ENCODE measurements at regions not wholly inside any gene's neighbourhood (a gene's known extent, or its start where the extent isn't known, plus 50 kb on each side); places are given as distances from the start of the nearest gene placed in this dataset.

GRCh38 chr1:30041741-30042437 is 681.5 kb downstream of the MATN1 start:
- Histone ChIP-seq H3K4me1 (ENCODE audit: control insufficient read depth in 1 of 2, insufficient read depth in 2 of 2, low read length in 2 of 2) (no peaks in the 10 kb centered on the region), H3K4me3 (ENCODE audit: low read depth in 1 of 2, low read length in 2 of 2) (no peak overlapping the region), H3K9me3 (ENCODE audit: control insufficient read depth in 1 of 2, low read length in 2 of 2) (no peaks in the 10 kb centered on the region), H3K27me3 (ENCODE audit: low read depth, low read length) (no peaks in the 10 kb centered on the region), H3K36me3 (ENCODE audit: control insufficient read depth in 1 of 2, insufficient read depth in 2 of 2, low read length in 2 of 2) (no peaks in the 10 kb centered on the region), H3K27ac (ENCODE audit: low read length) (no peak overlapping the region)

GRCh38 chr1:30040081-30041019 is 683.0 kb downstream of the MATN1 start:
- Histone ChIP-seq H3K27ac (ENCODE audit: low read length) (no peak overlapping the region), H3K4me3 (ENCODE audit: low read depth in 1 of 2, low read length in 2 of 2) (no peak overlapping the region), H3K4me1 (ENCODE audit: control insufficient read depth in 1 of 2, insufficient read depth in 2 of 2, low read length in 2 of 2) (no peaks in the 10 kb centered on the region), H3K27me3 (ENCODE audit: low read depth, low read length) (no peaks in the 10 kb centered on the region), H3K9me3 (ENCODE audit: control insufficient read depth in 1 of 2, low read length in 2 of 2) (no peaks in the 10 kb centered on the region), H3K36me3 (ENCODE audit: control insufficient read depth in 1 of 2, insufficient read depth in 2 of 2, low read length in 2 of 2) (no peaks in the 10 kb centered on the region)

- Histone ChIP-seq H3K4me1 (ENCODE audit: control insufficient read depth in 1 of 2, insufficient read depth in 2 of 2, low read length in 2 of 2) (no peaks in the 10 kb centered on the region), H3K27ac (ENCODE audit: low read length) (no peak overlapping the region), H3K9me3 (ENCODE audit: control insufficient read depth in 1 of 2, low read length in 2 of 2) (no peaks in the 10 kb centered on the region), H3K27me3 (ENCODE audit: low read depth, low read length) (no peaks in the 10 kb centered on the region), H3K36me3 (ENCODE audit: control insufficient read depth in 1 of 2, insufficient read depth in 2 of 2, low read length in 2 of 2) (no peaks in the 10 kb centered on the region), H3K4me3 (ENCODE audit: low read depth in 1 of 2, low read length in 2 of 2) (no peak overlapping the region)
Measured at GRCh38 chr1:30039354-30040080, 683.9 kb downstream of the MATN1 start.

- H3K4me1 ChIP-seq (ENCODE audit: control insufficient read depth in 1 of 2, insufficient read depth in 2 of 2, low read length in 2 of 2) = no peaks in the 10 kb centered on the region
- peak overlapping the region in 1 of 2 donors; percentile 21 for H3K4me3 ChIP-seq (ENCODE audit: low read depth in 1 of 2, low read length in 2 of 2)
- no peak overlapping the region for H3K27ac ChIP-seq (ENCODE audit: low read length)
- no peaks in the 10 kb centered on the region for H3K27me3 ChIP-seq (ENCODE audit: low read depth, low read length)
- H3K9me3 ChIP-seq (ENCODE audit: control insufficient read depth in 1 of 2, low read length in 2 of 2) = no peaks in the 10 kb centered on the region
- no peaks in the 10 kb centered on the region for H3K36me3 ChIP-seq (ENCODE audit: control insufficient read depth in 1 of 2, insufficient read depth in 2 of 2, low read length in 2 of 2)
Measured at GRCh38 chr1:30038134-30039025, 685.0 kb downstream of the MATN1 start.

GRCh38 chr1:30037251-30038118 is 685.9 kb downstream of the MATN1 start:
- Histone ChIP-seq H3K27me3 (ENCODE audit: low read depth, low read length) (no peaks in the 10 kb centered on the region), H3K9me3 (ENCODE audit: control insufficient read depth in 1 of 2, low read length in 2 of 2) (no peaks in the 10 kb centered on the region), H3K36me3 (ENCODE audit: control insufficient read depth in 1 of 2, insufficient read depth in 2 of 2, low read length in 2 of 2) (no peaks in the 10 kb centered on the region), H3K4me1 (ENCODE audit: control insufficient read depth in 1 of 2, insufficient read depth in 2 of 2, low read length in 2 of 2) (no peaks in the 10 kb centered on the region), H3K27ac (ENCODE audit: low read length) (no peak overlapping the region), H3K4me3 (ENCODE audit: low read depth in 1 of 2, low read length in 2 of 2) (no peak overlapping the region)

- Histone ChIP-seq H3K27ac (ENCODE audit: low read length) (no peak overlapping the region), H3K9me3 (ENCODE audit: control insufficient read depth in 1 of 2, low read length in 2 of 2) (no peaks in the 10 kb centered on the region), H3K36me3 (ENCODE audit: control insufficient read depth in 1 of 2, insufficient read depth in 2 of 2, low read length in 2 of 2) (no peaks in the 10 kb centered on the region), H3K4me1 (ENCODE audit: control insufficient read depth in 1 of 2, insufficient read depth in 2 of 2, low read length in 2 of 2) (no peaks in the 10 kb centered on the region), H3K27me3 (ENCODE audit: low read depth, low read length) (no peaks in the 10 kb centered on the region), H3K4me3 (ENCODE audit: low read depth in 1 of 2, low read length in 2 of 2) (no peak overlapping the region)
Measured at GRCh38 chr1:30036666-30037065, 686.7 kb downstream of the MATN1 start.

GRCh38 chr1:30036229-30036547 is 687.2 kb downstream of the MATN1 start:
- H3K4me1 ChIP-seq (ENCODE audit: control insufficient read depth in 1 of 2, insufficient read depth in 2 of 2, low read length in 2 of 2) = no peaks in the 10 kb centered on the region
- no peak overlapping the region for H3K4me3 ChIP-seq (ENCODE audit: low read depth in 1 of 2, low read length in 2 of 2)
- H3K27me3 ChIP-seq (ENCODE audit: low read depth, low read length) = no peaks in the 10 kb centered on the region
- no peaks in the 10 kb centered on the region for H3K9me3 ChIP-seq (ENCODE audit: control insufficient read depth in 1 of 2, low read length in 2 of 2)
- H3K27ac ChIP-seq (ENCODE audit: low read length) = no peak overlapping the region
- H3K36me3 ChIP-seq (ENCODE audit: control insufficient read depth in 1 of 2, insufficient read depth in 2 of 2, low read length in 2 of 2) = no peaks in the 10 kb centered on the region

GRCh38 chr1:30035522-30036228 is 687.7 kb downstream of the MATN1 start:
- no peak overlapping the region for H3K4me3 ChIP-seq (ENCODE audit: low read depth in 1 of 2, low read length in 2 of 2)
- H3K9me3 ChIP-seq (ENCODE audit: control insufficient read depth in 1 of 2, low read length in 2 of 2) = no peaks in the 10 kb centered on the region
- no peaks in the 10 kb centered on the region for H3K36me3 ChIP-seq (ENCODE audit: control insufficient read depth in 1 of 2, insufficient read depth in 2 of 2, low read length in 2 of 2)
- no peaks in the 10 kb centered on the region for H3K4me1 ChIP-seq (ENCODE audit: control insufficient read depth in 1 of 2, insufficient read depth in 2 of 2, low read length in 2 of 2)
- H3K27ac ChIP-seq (ENCODE audit: low read length) = no peak overlapping the region
- no peaks in the 10 kb centered on the region for H3K27me3 ChIP-seq (ENCODE audit: low read depth, low read length)

- no peak overlapping the region for H3K4me3 ChIP-seq (ENCODE audit: low read depth in 1 of 2, low read length in 2 of 2)
- H3K27ac ChIP-seq (ENCODE audit: low read length) = no peak overlapping the region
- no peaks in the 10 kb centered on the region for H3K4me1 ChIP-seq (ENCODE audit: control insufficient read depth in 1 of 2, insufficient read depth in 2 of 2, low read length in 2 of 2)
- no peaks in the 10 kb centered on the region for H3K9me3 ChIP-seq (ENCODE audit: control insufficient read depth in 1 of 2, low read length in 2 of 2)
- H3K27me3 ChIP-seq (ENCODE audit: low read depth, low read length) = no peaks in the 10 kb centered on the region
- no peaks in the 10 kb centered on the region for H3K36me3 ChIP-seq (ENCODE audit: control insufficient read depth in 1 of 2, insufficient read depth in 2 of 2, low read length in 2 of 2)
Measured at GRCh38 chr1:30034627-30035521, 688.5 kb downstream of the MATN1 start.
